GM10266 (cell line): ENCODE measurements at regions not wholly inside any gene's neighbourhood (a gene's known extent, or its start where the extent isn't known, plus 50 kb on each side); places are given as distances from the start of the nearest gene placed in this dataset.

Source experiments
- DNase-seq: peaks from one replicate; pipeline ENCODE4 v3.0.0; 2012; ENCODE audit errors: extremely low spot score
- CTCF ChIP-seq: IDR thresholded peaks from 2 replicates; pipeline ENCODE4 v1.5.1; 2012; ENCODE audit warnings: mild to moderate bottlenecking, low read depth; ENCODE audit not compliant: control insufficient read depth, insufficient read depth; ENCODE audit errors: missing control alignments

DNA sequence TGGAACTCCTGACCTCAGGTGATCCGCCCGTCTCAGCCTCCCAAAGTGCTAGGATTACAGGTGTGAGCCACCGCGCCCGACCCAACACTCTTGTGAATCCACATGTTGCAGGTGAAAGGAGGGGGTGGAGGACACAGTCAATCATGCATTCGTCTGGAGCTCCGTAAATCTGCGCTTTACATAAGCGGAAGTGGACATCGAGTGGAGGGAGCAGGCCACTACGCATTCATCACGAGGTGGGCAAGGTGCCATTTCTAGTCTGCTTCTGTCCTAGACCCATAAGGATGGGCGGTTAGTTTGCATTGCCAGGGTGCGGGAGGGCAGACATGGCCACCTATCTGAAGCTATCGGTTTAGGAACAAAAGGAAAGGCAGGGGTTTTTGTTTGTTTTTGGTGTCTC is 225.2 kb upstream of the TCERG1L start:
- no peak for DNase-seq
- no peak for TF ChIP-seq CTCF

DNA sequence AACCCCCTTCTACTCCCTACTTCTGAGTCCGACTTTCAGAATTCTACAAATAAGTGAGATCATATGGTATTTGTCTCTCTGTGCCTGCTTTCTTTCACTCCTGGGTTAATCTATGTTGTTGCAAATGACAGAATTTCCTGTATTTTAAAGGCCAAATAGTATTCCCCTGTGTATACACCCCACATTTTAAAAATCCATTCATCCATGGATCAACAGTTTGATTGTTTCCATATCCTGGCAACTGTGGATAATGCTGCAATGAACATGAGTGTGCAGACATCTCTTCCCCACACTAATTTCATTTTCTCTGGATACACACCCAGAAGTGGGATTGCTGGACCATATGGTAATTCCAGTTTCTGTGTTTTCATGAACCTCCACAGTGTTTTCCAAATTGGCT is 225.8 kb upstream of the TCERG1L start:
- no peak for DNase-seq
- TF ChIP-seq CTCF: no peak

DNA sequence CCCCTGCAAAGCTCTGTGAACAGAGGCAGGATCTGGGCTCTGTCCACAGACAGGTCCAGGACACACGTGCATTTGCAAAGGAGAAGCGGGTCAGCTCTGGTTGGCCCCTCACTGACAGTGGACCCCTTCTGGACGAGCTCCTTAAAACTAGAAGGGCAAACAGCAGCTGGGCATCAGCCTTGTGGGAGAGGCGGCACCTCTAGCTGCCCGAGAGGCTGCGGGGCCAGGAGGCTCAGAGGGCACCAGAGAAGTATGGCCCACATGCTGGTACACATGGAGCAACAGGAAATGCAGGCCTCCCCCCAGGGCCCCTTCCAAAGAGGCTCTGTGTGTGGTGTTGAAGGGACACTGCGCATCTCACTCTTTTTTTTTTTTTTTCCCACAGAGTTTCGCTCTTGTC is 233.0 kb upstream of the TCERG1L start:
- DNase-seq: no peak
- TF ChIP-seq CTCF: no peak

DNA sequence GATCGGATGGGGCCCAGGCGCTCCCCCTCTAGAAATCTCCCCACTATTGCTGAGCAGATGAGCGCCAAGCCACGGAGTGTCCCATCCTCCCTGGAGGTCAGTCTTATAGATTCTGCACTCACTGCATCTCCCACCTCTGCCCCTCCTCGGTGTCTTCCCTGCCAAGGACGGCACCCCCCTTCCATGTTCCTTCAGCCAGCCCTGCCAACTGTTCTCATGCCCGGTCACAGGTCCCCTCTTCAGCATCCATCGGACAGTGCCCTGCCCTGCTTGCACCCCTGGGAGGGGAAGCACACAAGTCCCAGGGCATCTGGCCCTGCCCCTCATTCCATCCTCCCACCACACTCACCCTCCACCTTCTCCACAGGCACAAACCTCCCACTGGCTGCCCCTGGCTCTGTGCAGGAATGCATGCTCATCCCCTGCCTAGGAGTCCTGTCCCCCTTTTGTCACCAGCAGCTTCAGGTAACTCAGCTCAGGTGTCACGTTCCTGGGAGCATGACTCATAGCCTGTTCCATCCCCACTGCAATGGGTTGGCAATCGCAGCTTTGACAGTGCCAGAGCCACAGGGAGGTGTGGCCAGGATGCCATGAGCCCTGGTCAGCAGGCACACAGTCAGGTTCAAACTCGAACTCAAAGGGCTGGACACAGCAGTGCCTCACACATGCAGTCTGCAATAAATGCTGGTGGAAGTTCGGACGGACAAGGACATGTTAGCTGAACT is 234.7 kb upstream of the TCERG1L start:
- no peak for TF ChIP-seq CTCF
- no peak for DNase-seq

- no peak for DNase-seq
- TF ChIP-seq CTCF: no peak
Measured at GRCh38 chr10:131547129-131547799, 235.7 kb upstream of the TCERG1L start.

- DNase-seq: no peak
- no peak for TF ChIP-seq CTCF
Measured at GRCh38 chr10:131548176-131548575, 236.7 kb upstream of the TCERG1L start.

DNA sequence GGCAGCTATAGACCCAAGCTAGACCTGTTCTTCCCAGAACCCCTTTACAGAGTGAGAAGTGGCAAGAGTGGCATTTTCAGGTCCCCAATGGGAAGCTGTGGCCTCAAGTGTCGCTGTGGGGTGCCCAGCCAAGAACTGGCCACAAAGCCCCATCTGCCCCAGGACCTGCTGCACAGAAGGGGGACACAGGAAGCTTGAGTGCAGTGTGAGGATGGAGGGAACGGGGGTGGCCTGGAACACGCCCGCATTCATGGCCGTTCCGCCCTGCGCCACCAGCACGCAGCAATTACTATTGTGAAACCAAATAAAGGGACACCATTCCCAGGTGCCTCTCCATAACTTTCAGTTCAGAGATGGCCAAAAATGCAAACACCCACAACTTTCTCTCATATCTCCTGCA is 237.6 kb upstream of the TCERG1L start:
- no peak for DNase-seq
- no peak for TF ChIP-seq CTCF
